Gastroesophageal sphincter (tissue), 4 donors: ENCODE measurements at regions not wholly inside any gene's neighbourhood (a gene's known extent, or its start where the extent isn't known, plus 50 kb on each side); places are given as distances from the start of the nearest gene placed in this dataset.
A peak's percentile ranks its signal among the peaks of the same experiment; 100 is the strongest.

Experiments
- ATAC-seq: fragments of 150-250 bp; one replicate; pipeline ENCODE4 v1.9.1; 2016; ENCODE audit warnings: mild to moderate bottlenecking, moderate library complexity
- H3K27ac ChIP-seq, 4 donors: fragments of 200-600 bp; sonication (generic) in 3 of 4; 1 replicate in 3 of 4; 2 replicates in 1 of 4; pipeline ENCODE4 v1.5.1; 2016 to 2019
- H3K27me3 ChIP-seq: fragments of 200-600 bp; sonication (generic); one replicate; pipeline ENCODE4 v1.5.1; 2019
- H3K36me3 ChIP-seq, 2 donors: fragments of 200-600 bp; sonication (generic); one replicate each; pipeline ENCODE4 v1.5.1; 2019; ENCODE audit warnings: control low read depth in 1 of 2
- H3K4me1 ChIP-seq, 3 donors: fragments of 200-600 bp; sonication (generic); 1 replicate in 2 of 3; 2 replicates in 1 of 3; pipeline ENCODE4 v1.5.1; 2016 to 2019; ENCODE audit warnings: control low read depth in 2 of 3
- H3K4me3 ChIP-seq, 2 donors: fragments of 200-600 bp; sonication (generic); one replicate each; pipeline ENCODE4 v1.5.1; 2019; ENCODE audit warnings: mild to moderate bottlenecking in 1 of 2, moderate library complexity in 1 of 2
- H3K9me3 ChIP-seq, 3 donors: fragments of 200-600 bp; sonication (generic); one replicate each; pipeline ENCODE4 v1.5.1; 2017 to 2019; ENCODE audit warnings: control low read depth in 2 of 3
- EP300 ChIP-seq: sonication (generic); formaldehyde crosslinking; IDR thresholded peaks from one replicate; pipeline ENCODE4 v1.6.1; 2017; ENCODE audit warnings: antibody characterized with exemption, mild to moderate bottlenecking
- POLR2A ChIP-seq, 2 donors: fragments of 450-650 bp; IDR thresholded peaks; one replicate each; pipeline ENCODE4 v1.6.1; 2017; ENCODE audit warnings: antibody characterized with exemption in 2 of 2, mild to moderate bottlenecking in 2 of 2, moderate library complexity in 1 of 2
- POLR2AphosphoS5 ChIP-seq: sonication (generic); formaldehyde crosslinking; IDR thresholded peaks from one replicate; pipeline ENCODE4 v1.6.1; 2017; ENCODE audit warnings: antibody characterized with exemption
- WGBS, 2 donors: methylation state at CpG; one replicate each; pipeline ENCODE4 v1.1.5; 2018; ENCODE audit warnings: low coverage in 1 of 2; 5-methylcytosine and 5-hydroxymethylcytosine counted together
- TF ChIP-seq, protein P1 (sequence below), 4 experiments: fragments of 200-600 bp in 2 of 4; fragments of 450-650 bp in 2 of 4; sonication (generic) in 1 of 4; IDR thresholded peaks; one replicate each; pipeline ENCODE4 v1.5.1; 2017 to 2019; ENCODE audit warnings: antibody characterized with exemption in 4 of 4, mild to moderate bottlenecking in 2 of 4, moderate library complexity in 2 of 4

DNA sequence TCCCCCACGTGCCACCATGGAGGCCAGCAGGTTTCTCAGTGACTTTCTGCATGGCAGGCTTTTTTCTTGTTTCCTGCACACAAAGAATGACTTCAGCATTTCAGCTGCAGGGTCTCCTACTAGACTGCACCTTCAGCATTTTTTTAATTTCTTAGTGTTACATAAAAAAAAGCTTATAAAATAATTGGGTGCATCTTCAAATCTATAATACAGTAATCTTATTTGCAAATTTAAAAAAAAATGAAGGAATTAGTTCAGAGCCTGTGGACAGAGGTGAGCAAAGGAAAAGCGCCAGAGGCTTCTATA lies 57.6 kb downstream of the FAM50B start:
- no peaks in the 10 kb centered on the region for H3K27me3 ChIP-seq
- TF ChIP-seq POLR2A (IDR thresholded peaks at IDR 0.05) (no peak), POLR2AphosphoS5 (no peak), EP300 (no peak)
- TF ChIP-seq, protein P1, sequence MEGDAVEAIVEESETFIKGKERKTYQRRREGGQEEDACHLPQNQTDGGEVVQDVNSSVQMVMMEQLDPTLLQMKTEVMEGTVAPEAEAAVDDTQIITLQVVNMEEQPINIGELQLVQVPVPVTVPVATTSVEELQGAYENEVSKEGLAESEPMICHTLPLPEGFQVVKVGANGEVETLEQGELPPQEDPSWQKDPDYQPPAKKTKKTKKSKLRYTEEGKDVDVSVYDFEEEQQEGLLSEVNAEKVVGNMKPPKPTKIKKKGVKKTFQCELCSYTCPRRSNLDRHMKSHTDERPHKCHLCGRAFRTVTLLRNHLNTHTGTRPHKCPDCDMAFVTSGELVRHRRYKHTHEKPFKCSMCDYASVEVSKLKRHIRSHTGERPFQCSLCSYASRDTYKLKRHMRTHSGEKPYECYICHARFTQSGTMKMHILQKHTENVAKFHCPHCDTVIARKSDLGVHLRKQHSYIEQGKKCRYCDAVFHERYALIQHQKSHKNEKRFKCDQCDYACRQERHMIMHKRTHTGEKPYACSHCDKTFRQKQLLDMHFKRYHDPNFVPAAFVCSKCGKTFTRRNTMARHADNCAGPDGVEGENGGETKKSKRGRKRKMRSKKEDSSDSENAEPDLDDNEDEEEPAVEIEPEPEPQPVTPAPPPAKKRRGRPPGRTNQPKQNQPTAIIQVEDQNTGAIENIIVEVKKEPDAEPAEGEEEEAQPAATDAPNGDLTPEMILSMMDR (IDR thresholded peaks at IDR 0.05): no peak
- H3K4me3 ChIP-seq: no peak overlapping the region
- ATAC-seq: no peak
- 97 to 100% methylated on average over 1 to 2 of the region's 2 CpGs for WGBS, 2 donors
- no peak overlapping the region for H3K27ac ChIP-seq
- peaks cover 0 to 12% (median 7%) of the 10 kb centered on the region in 3 donors for H3K4me1 ChIP-seq
- no peaks in the 10 kb centered on the region for H3K9me3 ChIP-seq
- H3K36me3 ChIP-seq: no peaks in the 10 kb centered on the region

DNA sequence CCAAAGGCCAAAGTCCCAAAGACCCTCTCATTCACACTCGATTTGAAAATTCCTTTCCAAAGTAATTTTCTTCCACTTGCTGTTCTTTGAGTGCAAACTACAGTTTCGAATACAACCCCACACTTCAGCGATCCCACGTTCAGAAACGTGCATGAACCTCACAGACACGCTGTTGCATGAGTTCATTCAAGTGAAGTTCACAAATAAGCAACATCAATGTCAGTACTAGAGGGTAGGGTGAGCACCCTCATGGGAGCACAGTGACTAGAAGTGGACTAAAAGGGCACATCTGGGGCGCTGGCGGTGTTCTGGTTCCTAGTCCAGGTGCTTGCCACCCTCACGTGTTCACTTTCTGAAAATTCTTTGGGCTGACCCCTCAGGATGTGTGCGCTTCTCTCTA lies 59.0 kb downstream of the FAM50B start:
- ATAC-seq: no peak
- no peaks in the 10 kb centered on the region for H3K27me3 ChIP-seq
- no peak for TF ChIP-seq POLR2AphosphoS5
- no peak for TF ChIP-seq EP300
- TF ChIP-seq, protein P1 (IDR thresholded peaks at IDR 0.05): no peak
- no peak for TF ChIP-seq POLR2A (IDR thresholded peaks at IDR 0.05)
- WGBS, 2 donors: 94% methylated on average over 3 to 5 of the region's 10 CpGs
- no peaks in the 10 kb centered on the region for H3K36me3 ChIP-seq
- peaks cover 14 to 27% (median 21%) of the 10 kb centered on the region in 3 donors for H3K4me1 ChIP-seq
- no peak overlapping the region for H3K27ac ChIP-seq
- no peak overlapping the region for H3K4me3 ChIP-seq
- H3K9me3 ChIP-seq: no peaks in the 10 kb centered on the region

DNA sequence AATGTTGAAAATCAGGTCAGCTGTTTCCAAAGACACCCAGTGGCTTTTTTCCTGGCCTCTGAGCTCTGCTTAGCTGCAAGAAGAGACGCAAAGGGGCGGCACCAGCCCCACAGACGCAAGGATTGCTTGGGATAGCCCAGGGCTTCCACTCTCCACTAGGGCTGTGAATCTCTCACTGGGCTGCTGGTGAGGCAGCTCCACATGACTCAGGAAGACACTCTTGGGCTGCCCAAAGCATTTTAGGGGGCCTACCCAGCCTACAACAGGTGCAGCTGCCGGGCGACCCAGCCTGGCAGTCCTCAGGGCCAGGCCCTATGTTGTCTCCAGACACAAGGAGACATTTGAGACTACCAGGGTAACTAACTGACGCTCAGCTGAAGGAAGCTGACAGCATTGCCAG lies 59.8 kb downstream of the FAM50B start:
- H3K9me3 ChIP-seq: no peaks in the 10 kb centered on the region
- no peak overlapping the region for H3K27ac ChIP-seq
- peaks cover 19 to 34% (median 23%) of the 10 kb centered on the region in 3 donors for H3K4me1 ChIP-seq
- H3K27me3 ChIP-seq: no peaks in the 10 kb centered on the region
- TF ChIP-seq EP300 (no peak), POLR2A (IDR thresholded peaks at IDR 0.05) (no peak), POLR2AphosphoS5 (no peak)
- 100% methylated on average over 1 of the region's 6 CpGs; no CpG with 5 or more reads in 1 of the 2 donors for WGBS, 2 donors
- no peaks in the 10 kb centered on the region for H3K36me3 ChIP-seq
- no peak overlapping the region for H3K4me3 ChIP-seq
- ATAC-seq: no peak

DNA sequence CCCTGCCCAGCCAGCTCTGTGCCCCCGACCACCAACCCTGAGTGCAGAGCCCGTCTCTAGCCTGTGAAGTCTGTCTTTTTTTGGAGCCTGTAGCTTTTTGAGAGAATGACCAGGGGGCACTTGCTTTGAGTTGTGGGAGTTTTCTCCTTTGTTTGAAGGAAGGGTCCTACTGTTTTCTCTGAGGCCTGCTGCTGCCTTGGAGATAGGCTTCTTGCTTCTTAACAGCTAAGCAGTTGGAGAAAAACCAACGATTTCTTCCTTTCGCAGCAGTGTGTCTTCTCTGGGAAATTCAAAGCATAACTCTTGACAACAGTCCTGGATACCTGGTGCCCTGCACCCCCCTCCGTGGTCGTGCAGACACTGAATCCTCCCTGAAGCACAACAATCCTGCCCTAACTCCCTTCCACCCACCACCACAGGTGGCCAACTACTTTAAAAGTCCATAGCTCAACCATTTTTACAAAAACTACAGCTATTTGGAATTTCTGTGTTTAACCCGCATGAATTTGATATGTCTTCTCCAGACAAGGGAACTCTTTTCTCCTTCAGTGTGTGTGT lies 61.0 kb downstream of the FAM50B start:
- peak overlapping the region in 1 of 4 donors; percentile 28 for H3K27ac ChIP-seq
- TF ChIP-seq, protein P1 (IDR thresholded peaks at IDR 0.05): no peak
- no peak for TF ChIP-seq EP300
- no peak for TF ChIP-seq POLR2A (IDR thresholded peaks at IDR 0.05)
- no peak for TF ChIP-seq POLR2AphosphoS5
- H3K9me3 ChIP-seq: no peaks in the 10 kb centered on the region
- no peak for ATAC-seq
- H3K36me3 ChIP-seq: no peaks in the 10 kb centered on the region
- no peaks in the 10 kb centered on the region for H3K27me3 ChIP-seq
- peaks cover 23 to 40% (median 25%) of the 10 kb centered on the region in 3 donors for H3K4me1 ChIP-seq
- H3K4me3 ChIP-seq: no peak overlapping the region
- 76 to 88% methylated on average over 4 to 6 of the region's 7 CpGs for WGBS, 2 donors

DNA sequence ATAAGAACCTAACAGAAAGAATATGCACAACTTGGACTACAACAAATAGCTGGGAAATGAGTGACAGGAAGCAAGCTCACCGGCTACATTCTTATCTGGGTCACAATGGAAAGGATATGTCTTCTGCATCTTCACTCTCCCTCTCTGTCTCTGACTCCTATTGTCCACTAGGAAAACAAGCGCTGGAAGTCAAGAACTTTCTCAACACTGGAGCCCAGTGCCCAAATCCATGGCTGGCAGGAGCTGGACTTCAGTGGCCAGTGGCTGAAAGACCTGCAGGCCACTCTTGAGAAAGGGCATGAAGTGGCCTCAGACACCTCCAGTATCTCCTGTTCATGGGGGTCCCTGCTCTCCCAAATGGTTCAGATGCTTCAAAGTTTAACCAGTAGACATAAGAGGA lies 62.0 kb downstream of the FAM50B start:
- H3K27me3 ChIP-seq: no peaks in the 10 kb centered on the region
- 64 to 82% methylated on average over 2 of the region's 2 CpGs for WGBS, 2 donors
- H3K4me1 ChIP-seq: peaks cover 23 to 40% (median 25%) of the 10 kb centered on the region in 3 donors
- no peak for ATAC-seq
- no peaks in the 10 kb centered on the region for H3K36me3 ChIP-seq
- TF ChIP-seq POLR2A (IDR thresholded peaks at IDR 0.05): no peak
- TF ChIP-seq EP300: no peak
- no peak for TF ChIP-seq POLR2AphosphoS5
- TF ChIP-seq, protein P1 (IDR thresholded peaks at IDR 0.05): no peak
- no peak overlapping the region for H3K4me3 ChIP-seq
- H3K9me3 ChIP-seq: no peaks in the 10 kb centered on the region
- peak overlapping the region; percentile 85 to 100 (median 86) for H3K27ac ChIP-seq
